Activated T-cell treated with anti-CD3 and anti-CD28 coated beads, Interleukin-2, amount 50 U/mL, for 24 hours (primary cell): ENCODE measurements at regions not wholly inside any gene's neighbourhood (a gene's known extent, or its start where the extent isn't known, plus 50 kb on each side); places are given as distances from the start of the nearest gene placed in this dataset.

Source experiments
- DNase-seq: peaks from one replicate; pipeline ENCODE4 v3.0.0-alpha.2; 2020
- H3K27ac Mint-ChIP-seq: 2 replicates; pipeline ENCODE4 v1.8.0; 2020; ENCODE audit warnings: mild to moderate bottlenecking, mixed read lengths
- H3K27me3 Mint-ChIP-seq: 2 replicates; pipeline ENCODE4 v1.8.0; 2020; ENCODE audit warnings: mixed read lengths
- H3K36me3 Mint-ChIP-seq: 2 replicates; pipeline ENCODE4 v1.8.0; 2020; ENCODE audit warnings: low read depth, mixed read lengths
- H3K4me1 Mint-ChIP-seq: 2 replicates; pipeline ENCODE4 v1.8.0; 2020; ENCODE audit warnings: low read depth, mixed read lengths
- H3K4me3 Mint-ChIP-seq: 2 replicates; pipeline ENCODE4 v1.8.0; 2020; ENCODE audit warnings: mild to moderate bottlenecking, moderate library complexity, mixed read lengths
- H3K9me3 Mint-ChIP-seq: 2 replicates; pipeline ENCODE4 v1.8.0; 2020; ENCODE audit warnings: mixed read lengths

DNA sequence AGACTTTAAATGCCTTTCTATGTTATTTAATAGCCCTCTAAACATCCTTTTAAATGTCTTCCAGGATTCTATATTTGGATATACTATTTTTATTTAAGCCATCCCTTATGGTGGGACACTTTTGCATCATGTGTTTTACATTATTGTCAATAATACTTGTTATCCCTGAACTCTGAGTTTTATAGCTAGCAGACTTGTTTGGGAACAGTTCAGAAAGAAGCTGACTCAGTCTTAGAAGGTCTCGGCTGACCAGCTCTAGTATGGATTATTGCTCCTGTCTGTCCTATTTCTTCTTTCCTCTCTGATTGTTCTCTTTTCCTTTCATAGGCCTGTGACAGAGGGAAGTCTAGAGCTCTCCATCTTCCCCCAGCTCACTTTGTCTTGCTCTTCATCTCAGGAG, 77.3 kb upstream of the CXCR4 start:
- Mint-ChIP-seq H3K27ac (no peak overlapping the region), H3K36me3 (no peaks in the 10 kb centered on the region), H3K27me3 (no peaks in the 10 kb centered on the region), H3K4me3 (no peak overlapping the region), H3K9me3 (peaks cover 8% of the 10 kb centered on the region), H3K4me1 (no peaks in the 10 kb centered on the region)
- no peak for DNase-seq

GRCh38 chr2:136191041-136191440, 73.1 kb upstream of the CXCR4 start:
- Mint-ChIP-seq H3K9me3 (no peaks in the 10 kb centered on the region), H3K36me3 (no peaks in the 10 kb centered on the region), H3K27ac (no peak overlapping the region), H3K4me3 (no peak overlapping the region), H3K27me3 (no peaks in the 10 kb centered on the region), H3K4me1 (no peaks in the 10 kb centered on the region)
- DNase-seq: no peak

- no peaks in the 10 kb centered on the region for H3K4me1 Mint-ChIP-seq
These were observed 71.4 kb upstream of the CXCR4 start for GRCh38 chr2:136189221-136189782.

GRCh38 chr2:136188086-136188485, 70.1 kb upstream of the CXCR4 start:
- DNase-seq: no peak
- Mint-ChIP-seq H3K4me1 (no peaks in the 10 kb centered on the region), H3K9me3 (no peaks in the 10 kb centered on the region), H3K27ac (no peak overlapping the region), H3K4me3 (no peak overlapping the region), H3K27me3 (no peaks in the 10 kb centered on the region), H3K36me3 (no peaks in the 10 kb centered on the region)

More at GRCh38 chr2:136189221-136189782, 71.4 kb upstream of the CXCR4 start:
- H3K9me3 Mint-ChIP-seq: no peaks in the 10 kb centered on the region
- DNase-seq: no peak
- no peaks in the 10 kb centered on the region for H3K27me3 Mint-ChIP-seq
- no peak overlapping the region for H3K27ac Mint-ChIP-seq
- H3K36me3 Mint-ChIP-seq: no peaks in the 10 kb centered on the region
- H3K4me3 Mint-ChIP-seq: no peak overlapping the region

DNA sequence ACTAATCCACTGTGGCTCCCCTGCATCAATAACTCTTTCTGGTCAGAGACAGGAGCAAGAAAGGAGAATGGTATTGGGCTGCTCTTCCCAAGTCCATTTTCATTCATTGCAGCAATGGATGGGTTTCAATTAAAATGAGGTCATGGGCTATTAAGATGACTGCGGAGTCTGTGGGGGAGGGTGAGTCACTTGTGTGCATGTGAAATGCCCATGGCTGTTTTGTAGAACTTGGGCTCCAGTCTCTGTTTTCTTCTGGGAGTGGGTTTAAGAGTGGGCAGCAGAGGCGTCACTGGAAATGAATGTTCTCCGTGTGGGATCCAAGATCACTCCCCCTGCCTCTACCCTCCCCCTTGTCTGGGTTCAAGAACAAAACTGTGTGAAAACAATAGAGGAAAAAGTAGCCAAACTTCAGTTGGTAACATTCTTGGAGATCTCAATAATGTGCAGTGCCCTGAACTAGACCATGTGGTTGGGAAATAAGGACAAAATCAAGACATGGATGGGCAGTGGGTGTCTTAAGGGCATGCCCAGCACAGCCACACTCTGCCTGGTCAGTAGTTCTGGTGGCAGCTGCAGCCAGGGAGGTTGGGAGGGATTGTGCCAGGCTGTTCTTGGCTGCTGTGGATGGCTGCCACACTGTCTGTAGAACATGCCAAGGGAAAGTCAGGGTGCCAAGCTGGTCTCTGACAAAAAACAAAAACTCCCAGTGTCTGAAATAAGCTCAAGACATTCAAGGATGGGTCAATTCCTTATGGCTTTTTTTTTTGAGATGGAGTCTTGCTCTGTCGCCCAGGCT, 68.2 kb upstream of the CXCR4 start:
- H3K4me3 Mint-ChIP-seq: no peak overlapping the region
- H3K27ac Mint-ChIP-seq: no peak overlapping the region
- H3K27me3 Mint-ChIP-seq: no peaks in the 10 kb centered on the region
- H3K9me3 Mint-ChIP-seq: no peaks in the 10 kb centered on the region
- no peaks in the 10 kb centered on the region for H3K4me1 Mint-ChIP-seq
- DNase-seq: no peak
- no peaks in the 10 kb centered on the region for H3K36me3 Mint-ChIP-seq

DNA sequence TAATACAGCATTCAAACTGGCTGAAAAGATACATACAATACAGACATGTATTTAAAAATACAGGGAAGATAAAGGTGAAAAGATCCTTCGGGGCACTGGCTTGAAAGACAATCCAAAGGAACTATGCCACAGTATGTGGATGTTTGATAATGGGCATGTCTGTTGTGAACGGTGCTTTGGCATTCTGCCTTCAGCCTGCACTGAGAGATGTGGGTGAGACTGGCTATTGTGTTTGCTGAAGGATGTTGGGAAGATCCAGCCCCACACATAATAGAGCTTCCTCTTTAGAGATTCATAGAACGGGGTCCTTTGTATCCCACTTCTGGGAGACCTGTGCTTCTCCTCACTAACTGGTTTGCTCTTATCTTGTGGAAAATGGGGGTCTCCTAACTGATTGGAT, 65.1 kb upstream of the CXCR4 start:
- H3K27me3 Mint-ChIP-seq: no peaks in the 10 kb centered on the region
- no peaks in the 10 kb centered on the region for H3K9me3 Mint-ChIP-seq
- no peaks in the 10 kb centered on the region for H3K36me3 Mint-ChIP-seq
- H3K4me1 Mint-ChIP-seq: peaks cover 9% of the 10 kb centered on the region
- H3K4me3 Mint-ChIP-seq: no peak overlapping the region
- DNase-seq: no peak
- H3K27ac Mint-ChIP-seq: no peak overlapping the region

DNA sequence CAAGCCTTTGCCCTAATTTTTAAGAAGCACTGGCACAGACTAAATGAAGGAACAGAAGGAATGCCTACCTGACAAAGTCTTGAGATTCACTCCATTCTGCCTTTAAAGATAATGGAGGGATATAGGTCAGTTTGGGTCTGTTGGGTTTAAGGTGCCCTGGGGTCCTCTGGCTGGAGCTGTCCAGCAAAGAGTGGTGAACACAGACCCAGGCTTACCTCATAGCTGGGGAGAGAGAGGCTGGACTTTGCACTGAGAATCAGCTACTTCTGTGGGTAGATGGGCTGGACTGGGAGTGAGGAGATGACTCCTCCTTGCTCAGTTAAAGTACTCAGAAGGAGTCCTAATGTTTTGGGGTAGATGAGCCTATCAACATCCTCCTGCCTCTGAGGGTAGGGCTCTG, 64.4 kb upstream of the CXCR4 start:
- no peaks in the 10 kb centered on the region for H3K9me3 Mint-ChIP-seq
- no peak overlapping the region for H3K4me3 Mint-ChIP-seq
- DNase-seq: no peak
- no peak overlapping the region for H3K27ac Mint-ChIP-seq
- H3K36me3 Mint-ChIP-seq: no peaks in the 10 kb centered on the region
- peaks cover 9% of the 10 kb centered on the region for H3K4me1 Mint-ChIP-seq
- H3K27me3 Mint-ChIP-seq: no peaks in the 10 kb centered on the region

DNA sequence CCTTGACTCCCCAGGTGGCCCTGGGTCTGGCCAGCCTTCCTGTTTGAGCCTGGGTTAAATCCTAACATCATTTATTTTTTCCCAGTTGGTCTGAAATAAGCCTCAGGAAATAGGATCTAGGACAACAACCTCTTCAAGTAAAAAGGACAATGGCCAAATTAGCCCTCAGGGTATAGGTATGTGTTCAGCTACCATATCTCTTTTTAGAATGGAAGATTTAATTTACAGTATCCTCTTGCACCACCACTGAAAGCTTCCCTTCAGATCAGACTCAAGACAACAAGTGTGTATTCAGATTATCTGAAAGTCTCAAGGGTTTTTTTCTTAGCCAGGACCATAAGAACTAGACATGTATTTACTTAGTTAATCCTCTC, 61.6 kb upstream of the CXCR4 start:
- no peak overlapping the region for H3K4me3 Mint-ChIP-seq
- H3K36me3 Mint-ChIP-seq: no peaks in the 10 kb centered on the region
- H3K9me3 Mint-ChIP-seq: no peaks in the 10 kb centered on the region
- no peak overlapping the region for H3K27ac Mint-ChIP-seq
- H3K27me3 Mint-ChIP-seq: no peaks in the 10 kb centered on the region
- H3K4me1 Mint-ChIP-seq: peaks cover 14% of the 10 kb centered on the region
- no peak for DNase-seq

GRCh38 chr2:136178941-136179601, 61.1 kb upstream of the CXCR4 start:
- Mint-ChIP-seq H3K27ac (no peak overlapping the region), H3K4me3 (no peak overlapping the region), H3K27me3 (no peaks in the 10 kb centered on the region), H3K36me3 (no peaks in the 10 kb centered on the region), H3K4me1 (peaks cover 14% of the 10 kb centered on the region), H3K9me3 (no peaks in the 10 kb centered on the region)
- DNase-seq: no peak

DNA sequence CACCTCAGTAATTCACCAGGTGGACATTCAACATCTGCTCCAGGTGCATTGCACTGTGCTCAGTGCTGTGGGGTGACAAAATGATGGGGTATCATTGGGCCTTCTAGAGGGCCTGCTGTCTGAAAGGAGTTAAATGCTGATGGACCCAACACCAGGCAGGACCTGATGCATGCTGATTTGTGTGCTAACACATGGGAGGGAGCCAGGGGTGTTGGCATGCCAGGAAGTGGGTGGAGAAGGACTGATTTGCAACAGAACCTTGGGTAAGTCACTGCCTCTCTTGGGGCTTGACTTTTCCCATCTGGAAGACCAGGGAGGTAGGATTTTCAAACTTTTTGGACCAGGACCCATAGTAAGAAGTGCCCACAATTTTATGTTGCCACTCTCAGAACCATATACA, 57.9 kb upstream of the CXCR4 start:
- Mint-ChIP-seq H3K27ac (no peak overlapping the region), H3K4me1 (peaks cover 28% of the 10 kb centered on the region)

GRCh38 chr2:136175466-136175865, 57.5 kb upstream of the CXCR4 start:
- no peak for DNase-seq
- Mint-ChIP-seq H3K4me1 (peaks cover 29% of the 10 kb centered on the region), H3K27ac (no peak overlapping the region), H3K36me3 (no peaks in the 10 kb centered on the region), H3K27me3 (no peaks in the 10 kb centered on the region), H3K9me3 (no peaks in the 10 kb centered on the region), H3K4me3 (no peak overlapping the region)

More for the DNA sequence above, 57.9 kb upstream of the CXCR4 start:
- Mint-ChIP-seq H3K27me3 (no peaks in the 10 kb centered on the region), H3K36me3 (no peaks in the 10 kb centered on the region), H3K9me3 (no peaks in the 10 kb centered on the region), H3K4me3 (no peak overlapping the region)
- no peak for DNase-seq

GRCh38 chr2:136173126-136173525, 55.2 kb upstream of the CXCR4 start:
- peaks cover 22% of the 10 kb centered on the region for H3K4me1 Mint-ChIP-seq
- no peak overlapping the region for H3K4me3 Mint-ChIP-seq
- no peaks in the 10 kb centered on the region for H3K27me3 Mint-ChIP-seq
- no peaks in the 10 kb centered on the region for H3K36me3 Mint-ChIP-seq
- no peaks in the 10 kb centered on the region for H3K9me3 Mint-ChIP-seq
- H3K27ac Mint-ChIP-seq: no peak overlapping the region
- DNase-seq: no peak

DNA sequence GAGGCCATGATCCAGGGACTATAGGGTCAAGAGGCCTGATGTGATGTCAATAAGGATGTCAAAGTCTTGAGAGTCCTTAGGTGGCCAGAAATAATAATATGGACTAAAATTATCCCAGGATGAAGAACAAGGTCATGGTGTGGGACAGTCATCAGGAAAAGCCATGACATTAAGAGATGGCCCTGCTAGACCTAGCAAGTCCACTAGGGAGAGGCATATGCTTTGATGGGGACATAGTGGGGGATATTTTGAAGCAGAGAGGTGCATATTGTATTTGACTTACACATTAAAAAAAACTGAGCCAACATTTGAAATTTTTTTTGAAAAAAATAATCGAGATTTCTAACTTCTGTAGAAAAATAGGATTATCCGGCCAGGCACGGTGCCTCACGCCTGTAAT, 53.3 kb upstream of the CXCR4 start:
- no peak overlapping the region for H3K4me3 Mint-ChIP-seq
- no peak overlapping the region for H3K27ac Mint-ChIP-seq
- H3K9me3 Mint-ChIP-seq: no peaks in the 10 kb centered on the region
- no peak for DNase-seq
- no peaks in the 10 kb centered on the region for H3K27me3 Mint-ChIP-seq
- peaks cover 21% of the 10 kb centered on the region for H3K4me1 Mint-ChIP-seq
- no peaks in the 10 kb centered on the region for H3K36me3 Mint-ChIP-seq

GRCh38 chr2:136168720-136169119, 50.8 kb upstream of the CXCR4 start:
- no peak for DNase-seq
- Mint-ChIP-seq H3K27me3 (no peaks in the 10 kb centered on the region), H3K27ac (no peak overlapping the region), H3K9me3 (no peaks in the 10 kb centered on the region), H3K36me3 (no peaks in the 10 kb centered on the region), H3K4me3 (no peak overlapping the region), H3K4me1 (peaks cover 16% of the 10 kb centered on the region)

DNA sequence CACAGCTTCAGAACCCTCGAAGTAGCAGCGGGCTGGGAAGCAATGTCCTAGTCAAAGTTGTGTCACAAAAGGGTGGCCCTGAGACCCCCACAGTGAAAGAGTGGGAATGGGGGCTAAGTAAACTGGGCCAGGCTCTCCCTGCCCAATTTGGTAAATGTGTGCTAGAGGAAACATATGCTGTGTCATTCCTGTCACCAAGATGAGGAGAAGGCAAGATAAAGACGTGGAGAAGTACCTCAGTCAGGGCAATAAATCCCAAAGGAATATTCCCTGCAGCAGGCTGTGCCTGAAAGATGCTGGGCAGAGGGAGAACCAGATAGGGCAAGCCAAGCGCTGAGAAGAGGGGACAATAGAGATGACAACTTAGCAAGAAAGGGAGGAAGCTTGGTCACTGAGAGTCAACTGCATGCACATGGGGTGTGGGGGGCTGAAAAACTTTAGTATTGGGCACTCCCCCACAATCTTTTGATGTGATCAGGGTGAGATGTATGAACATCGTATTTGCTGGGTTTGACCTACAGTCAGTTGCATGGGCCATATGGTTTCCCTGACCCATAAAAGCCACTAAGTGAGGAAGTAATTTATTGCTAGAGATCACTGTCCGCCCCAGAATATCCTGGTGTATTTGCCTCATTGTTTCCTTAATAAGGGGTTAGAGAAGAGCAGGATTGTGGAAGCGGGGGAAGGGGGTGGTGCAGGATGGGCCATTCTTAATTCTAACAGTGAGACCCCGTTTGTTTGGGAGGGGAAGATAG, 49.9 kb upstream of the CXCR4 start:
- no peaks in the 10 kb centered on the region for H3K36me3 Mint-ChIP-seq
- H3K27me3 Mint-ChIP-seq: no peaks in the 10 kb centered on the region
- H3K4me3 Mint-ChIP-seq: no peak overlapping the region
- H3K27ac Mint-ChIP-seq: no peak overlapping the region
- H3K4me1 Mint-ChIP-seq: peaks cover 15% of the 10 kb centered on the region
- no peak for DNase-seq
- no peaks in the 10 kb centered on the region for H3K9me3 Mint-ChIP-seq
